GM13977 (cell line): ENCODE measurements at regions not wholly inside any gene's neighbourhood (a gene's known extent, or its start where the extent isn't known, plus 50 kb on each side); places are given as distances from the start of the nearest gene placed in this dataset.
A peak's percentile ranks its signal among the peaks of the same experiment; 100 is the strongest.

ENCODE experiments used
- DNase-seq: peaks from one replicate; pipeline ENCODE4 v3.0.0; 2012; ENCODE audit warnings: low spot score
- in situ Hi-C: fragments of 300-500 bp; cut with MboI; formaldehyde crosslinking; loops from one replicate; pipeline ENCODE4 v1.12.0; 2022; ENCODE audit warnings: low sequenced_read_pairs, low pct_unique_long_range_greater_than_20kb, mixed read lengths, inconsistent platforms; ENCODE audit not compliant: unreplicated experiment
- TF ChIP-seq, protein P1 (sequence below): IDR thresholded peaks from 2 replicates; pipeline ENCODE4 v1.5.1; 2012; ENCODE audit warnings: mild to moderate bottlenecking, control low read depth; ENCODE audit not compliant: insufficient read depth; ENCODE audit errors: extremely low read depth, missing control alignments

DNA sequence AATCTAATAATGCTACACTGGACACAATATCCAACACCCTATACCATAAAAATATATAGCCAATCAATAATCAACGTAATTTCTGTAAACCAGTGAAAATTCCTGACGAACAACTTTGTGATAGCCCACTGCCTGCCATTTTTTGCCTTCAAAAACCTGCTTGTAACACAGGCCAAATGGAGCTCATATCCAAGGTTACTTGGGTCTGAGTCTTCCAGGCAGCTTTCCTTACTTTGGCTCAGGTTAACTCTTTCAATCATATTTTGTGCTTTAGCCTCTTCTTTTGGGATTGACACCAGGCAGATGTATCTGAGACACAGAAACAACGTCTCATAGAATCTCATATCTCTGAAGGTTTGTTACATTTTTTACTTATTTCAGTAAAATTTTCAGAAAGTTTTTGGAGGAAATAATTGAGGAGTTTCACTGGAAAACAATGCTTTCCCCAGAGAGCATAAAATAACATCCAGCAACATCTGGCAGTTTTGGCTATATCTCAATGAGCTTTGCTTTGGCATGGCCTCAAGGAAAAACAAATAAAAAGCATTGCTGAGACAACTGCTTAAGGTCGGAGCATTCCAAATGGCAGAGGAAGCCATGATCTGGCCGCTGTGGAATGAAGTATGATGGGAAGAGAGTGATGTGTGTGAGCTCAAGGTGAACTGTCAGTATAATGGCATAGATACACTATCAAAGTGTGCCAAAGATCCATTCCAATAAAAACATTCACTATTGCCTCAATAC is 162.9 kb upstream of the SPIN4 start:
- in situ Hi-C loops, result no loop called here
- TF ChIP-seq, protein P1, sequence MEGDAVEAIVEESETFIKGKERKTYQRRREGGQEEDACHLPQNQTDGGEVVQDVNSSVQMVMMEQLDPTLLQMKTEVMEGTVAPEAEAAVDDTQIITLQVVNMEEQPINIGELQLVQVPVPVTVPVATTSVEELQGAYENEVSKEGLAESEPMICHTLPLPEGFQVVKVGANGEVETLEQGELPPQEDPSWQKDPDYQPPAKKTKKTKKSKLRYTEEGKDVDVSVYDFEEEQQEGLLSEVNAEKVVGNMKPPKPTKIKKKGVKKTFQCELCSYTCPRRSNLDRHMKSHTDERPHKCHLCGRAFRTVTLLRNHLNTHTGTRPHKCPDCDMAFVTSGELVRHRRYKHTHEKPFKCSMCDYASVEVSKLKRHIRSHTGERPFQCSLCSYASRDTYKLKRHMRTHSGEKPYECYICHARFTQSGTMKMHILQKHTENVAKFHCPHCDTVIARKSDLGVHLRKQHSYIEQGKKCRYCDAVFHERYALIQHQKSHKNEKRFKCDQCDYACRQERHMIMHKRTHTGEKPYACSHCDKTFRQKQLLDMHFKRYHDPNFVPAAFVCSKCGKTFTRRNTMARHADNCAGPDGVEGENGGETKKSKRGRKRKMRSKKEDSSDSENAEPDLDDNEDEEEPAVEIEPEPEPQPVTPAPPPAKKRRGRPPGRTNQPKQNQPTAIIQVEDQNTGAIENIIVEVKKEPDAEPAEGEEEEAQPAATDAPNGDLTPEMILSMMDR, result no peak

DNA sequence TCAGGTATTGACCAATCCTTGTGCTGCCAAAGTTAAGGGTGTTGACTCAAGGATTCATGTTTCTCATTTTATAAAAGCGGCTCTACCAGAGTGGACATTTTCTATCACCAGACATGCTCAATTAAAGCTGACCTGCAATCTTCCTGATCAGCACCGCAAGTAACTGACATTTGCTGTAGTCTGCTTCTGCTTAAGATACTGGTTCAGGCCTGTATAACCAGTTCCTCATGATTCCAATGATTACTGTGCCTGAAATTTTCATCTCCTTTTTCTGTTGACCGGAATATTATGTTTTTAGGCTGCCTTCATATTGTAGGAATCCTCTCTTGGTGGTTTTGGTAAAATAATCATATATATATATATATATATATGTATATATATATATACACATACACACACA is 160.2 kb upstream of the SPIN4 start:
- no peak for DNase-seq
- TF ChIP-seq, protein P1, result no peak
- in situ Hi-C loops, result no loop called here

More for the DNA sequence above, 162.9 kb upstream of the SPIN4 start:
- no peak for DNase-seq

DNA sequence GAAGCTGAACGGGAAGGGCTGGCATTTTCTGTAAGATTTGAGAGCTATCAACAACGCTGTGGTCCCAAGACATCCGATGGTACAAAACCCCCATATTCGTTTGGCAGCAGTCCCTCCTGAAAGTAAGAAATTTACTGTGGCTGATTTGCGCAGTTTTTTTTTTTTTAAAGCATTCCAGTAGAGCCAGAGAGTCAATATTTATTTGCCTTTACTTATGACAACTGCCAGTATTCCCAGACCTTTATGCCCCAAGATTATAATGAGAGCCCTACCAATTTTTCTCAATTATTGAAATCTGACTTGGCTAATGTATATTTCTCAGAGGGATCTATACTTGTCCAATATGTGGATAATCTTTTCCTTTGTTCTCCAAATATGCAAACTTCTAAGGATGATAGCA is 157.5 kb upstream of the SPIN4 start:
- DNase-seq, result no peak
- in situ Hi-C loops, result no loop called here
- TF ChIP-seq, protein P1, result no peak

DNA sequence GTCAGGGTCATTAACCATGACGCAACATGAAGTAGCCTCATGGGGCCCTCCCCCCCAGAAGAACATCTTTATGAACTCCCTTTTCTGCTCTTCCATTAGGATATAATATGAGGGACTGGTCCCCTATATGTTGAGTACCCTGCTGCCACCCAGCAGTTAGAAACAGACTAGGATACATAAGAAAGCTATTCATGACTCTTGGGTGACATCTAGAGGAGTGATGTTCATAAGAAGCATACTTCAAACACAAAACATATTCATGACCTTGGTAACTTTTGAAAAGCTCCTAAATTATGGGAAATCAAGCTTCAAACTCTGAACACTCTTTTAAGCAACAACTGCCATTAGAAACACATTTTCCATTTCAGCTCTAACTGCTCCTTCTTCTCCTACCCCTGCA is 155.2 kb upstream of the SPIN4 start:
- TF ChIP-seq, protein P1, result peak; percentile 30
- in situ Hi-C loops, result no loop called here
- no peak for DNase-seq

DNA sequence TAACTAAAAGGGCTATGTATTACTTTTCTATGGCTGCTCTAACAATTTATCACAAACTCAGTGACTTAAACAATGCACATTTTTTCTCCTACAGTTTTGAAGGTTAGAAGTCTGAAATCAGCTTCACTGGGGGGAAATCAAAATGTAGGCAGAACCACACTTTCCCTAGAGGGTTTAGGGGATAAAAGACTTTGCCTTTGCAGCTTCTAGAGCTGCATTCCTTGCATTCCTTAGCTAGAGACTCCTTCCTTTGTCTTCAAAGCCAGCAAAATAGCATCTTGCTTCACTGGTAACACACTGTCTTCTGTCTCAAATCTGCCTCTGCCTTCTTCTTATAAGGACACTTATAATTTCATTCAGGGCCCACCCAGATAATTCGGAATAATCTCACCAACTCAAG is 152.4 kb upstream of the SPIN4 start:
- in situ Hi-C loops, result no loop called here
- TF ChIP-seq, protein P1, result no peak
- no peak for DNase-seq

DNA sequence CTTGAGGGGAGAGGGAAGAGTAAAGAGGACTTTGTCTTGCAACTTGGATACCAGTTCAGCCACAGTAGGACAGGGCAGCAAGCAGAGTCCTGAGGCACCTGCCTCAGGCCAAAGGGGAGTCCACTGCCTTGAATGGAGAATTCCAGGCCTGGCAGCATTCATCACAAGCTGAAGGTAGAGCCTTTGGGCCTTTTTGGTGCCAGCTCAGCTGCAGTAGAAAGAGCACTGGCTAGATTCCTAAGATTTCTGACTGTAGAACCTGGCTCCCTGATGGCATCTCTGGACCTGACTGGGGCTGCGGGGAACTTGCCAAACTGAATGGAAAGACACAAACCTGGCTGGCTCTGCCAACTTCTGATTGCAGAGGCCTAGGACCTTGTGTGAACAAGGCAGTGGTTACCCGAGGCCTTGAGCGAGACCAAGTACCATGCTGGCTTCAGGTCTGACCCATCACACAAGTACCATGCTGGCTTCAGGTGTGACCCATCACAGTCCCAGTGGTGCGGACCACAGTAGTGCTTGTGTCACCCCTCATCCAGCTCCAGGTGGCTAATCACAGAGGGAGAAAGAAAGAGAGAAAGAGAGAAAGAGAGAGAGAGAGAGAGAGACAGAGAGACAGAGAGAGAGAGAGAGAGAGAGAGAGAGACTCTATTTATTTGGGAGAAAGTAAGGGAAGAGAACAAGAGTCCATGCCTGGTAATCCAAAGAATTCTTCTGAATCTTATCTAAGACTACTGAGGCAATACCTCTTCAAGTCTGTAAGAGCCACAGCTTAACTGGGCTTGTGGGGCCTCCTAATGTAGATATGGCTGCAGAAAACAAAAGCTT is 137.6 kb upstream of the SPIN4 start:
- DNase-seq, result no peak
- TF ChIP-seq, protein P1, result no peak
- in situ Hi-C loops, result no loop called here
